GM18520 (cell line): ENCODE measurements at regions not wholly inside any gene's neighbourhood (a gene's known extent, or its start where the extent isn't known, plus 50 kb on each side); places are given as distances from the start of the nearest gene placed in this dataset.
"Not testable (repeated sequence)": the region's sequence is repeated elsewhere in the genome, so short reads cannot be mapped to it uniquely, and the experiment has no call there.

Experiments
- ATAC-seq: cut with Tn5 transposase; IDR thresholded peaks from one replicate; pipeline ENCODE4 v1.9.1; 2021; ENCODE audit not compliant: unreplicated experiment

- ATAC-seq: not testable (repeated sequence)
These were observed 215.0 kb downstream of the STIM2 start for GRCh38 chr4:27075603-27076002.

- ATAC-seq: no peak
These were observed 218.4 kb downstream of the STIM2 start for GRCh38 chr4:27078934-27079455.

GRCh38 chr4:27081675-27082586, 221.3 kb downstream of the STIM2 start:
- ATAC-seq: peak; percentile 66

- no peak for ATAC-seq
These were observed 222.1 kb downstream of the STIM2 start for GRCh38 chr4:27082776-27083175.

- ATAC-seq: no peak
These were observed 224.2 kb downstream of the STIM2 start for GRCh38 chr4:27084685-27085361.

GRCh38 chr4:27085396-27085795, 224.8 kb downstream of the STIM2 start:
- ATAC-seq: no peak

- ATAC-seq: no peak
These were observed 226.8 kb downstream of the STIM2 start for GRCh38 chr4:27087306-27088045.

- ATAC-seq: no peak
These were observed 227.8 kb downstream of the STIM2 start for GRCh38 chr4:27088491-27088890.

GRCh38 chr4:27089186-27089585, 228.5 kb downstream of the STIM2 start:
- no peak for ATAC-seq

GRCh38 chr4:27090406-27090805, 229.8 kb downstream of the STIM2 start:
- ATAC-seq: no peak

GRCh38 chr4:27094224-27094623, 233.6 kb downstream of the STIM2 start:
- no peak for ATAC-seq

- ATAC-seq: no peak
These were observed 234.1 kb downstream of the STIM2 start for GRCh38 chr4:27094783-27095182.

GRCh38 chr4:27096142-27096824, 235.6 kb downstream of the STIM2 start:
- ATAC-seq: no peak

GRCh38 chr4:27098034-27098433, 237.4 kb downstream of the STIM2 start:
- no peak for ATAC-seq

- no peak for ATAC-seq
These were observed 240.1 kb downstream of the STIM2 start for GRCh38 chr4:27100713-27101112.

GRCh38 chr4:27101126-27101525, 240.5 kb downstream of the STIM2 start:
- no peak for ATAC-seq

- no peak for ATAC-seq
These were observed 240.9 kb downstream of the STIM2 start for GRCh38 chr4:27101561-27101960.

- ATAC-seq: no peak
These were observed 251.0 kb downstream of the STIM2 start for GRCh38 chr4:27111627-27112026.

- no peak for ATAC-seq
These were observed 251.9 kb downstream of the STIM2 start for GRCh38 chr4:27112587-27112986.

- no peak for ATAC-seq
These were observed 254.6 kb downstream of the STIM2 start for GRCh38 chr4:27115221-27115620.

GRCh38 chr4:27117453-27117852, 256.8 kb downstream of the STIM2 start:
- no peak for ATAC-seq
